Fibroblast of skin of abdomen (primary cell): ENCODE measurements at regions not wholly inside any gene's neighbourhood (a gene's known extent, or its start where the extent isn't known, plus 50 kb on each side); places are given as distances from the start of the nearest gene placed in this dataset.

Experiments used
- DNase-seq: peaks from one replicate; pipeline ENCODE4 v3.0.0-alpha.2; 2013

DNA sequence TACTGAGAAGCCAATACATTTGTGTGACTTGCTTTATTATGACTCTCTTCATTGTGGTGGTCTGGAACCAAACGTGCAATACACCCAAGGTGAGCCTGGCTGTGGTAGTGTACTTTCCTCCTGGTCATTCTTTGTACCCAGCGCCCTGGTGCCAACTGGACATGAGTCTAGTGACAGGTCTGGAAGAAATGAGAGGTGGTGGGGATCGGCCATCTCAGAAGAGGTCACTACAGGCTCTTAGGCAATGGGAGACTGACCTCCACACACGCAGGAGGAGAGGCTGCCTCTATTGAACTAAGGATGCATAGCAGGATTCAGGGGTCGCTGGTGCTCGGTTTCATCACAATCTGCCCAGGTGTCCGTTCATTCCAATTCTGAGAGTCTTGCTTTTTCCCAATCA lies 56.4 kb upstream of the RTL6 start:
- no peak for DNase-seq

DNA sequence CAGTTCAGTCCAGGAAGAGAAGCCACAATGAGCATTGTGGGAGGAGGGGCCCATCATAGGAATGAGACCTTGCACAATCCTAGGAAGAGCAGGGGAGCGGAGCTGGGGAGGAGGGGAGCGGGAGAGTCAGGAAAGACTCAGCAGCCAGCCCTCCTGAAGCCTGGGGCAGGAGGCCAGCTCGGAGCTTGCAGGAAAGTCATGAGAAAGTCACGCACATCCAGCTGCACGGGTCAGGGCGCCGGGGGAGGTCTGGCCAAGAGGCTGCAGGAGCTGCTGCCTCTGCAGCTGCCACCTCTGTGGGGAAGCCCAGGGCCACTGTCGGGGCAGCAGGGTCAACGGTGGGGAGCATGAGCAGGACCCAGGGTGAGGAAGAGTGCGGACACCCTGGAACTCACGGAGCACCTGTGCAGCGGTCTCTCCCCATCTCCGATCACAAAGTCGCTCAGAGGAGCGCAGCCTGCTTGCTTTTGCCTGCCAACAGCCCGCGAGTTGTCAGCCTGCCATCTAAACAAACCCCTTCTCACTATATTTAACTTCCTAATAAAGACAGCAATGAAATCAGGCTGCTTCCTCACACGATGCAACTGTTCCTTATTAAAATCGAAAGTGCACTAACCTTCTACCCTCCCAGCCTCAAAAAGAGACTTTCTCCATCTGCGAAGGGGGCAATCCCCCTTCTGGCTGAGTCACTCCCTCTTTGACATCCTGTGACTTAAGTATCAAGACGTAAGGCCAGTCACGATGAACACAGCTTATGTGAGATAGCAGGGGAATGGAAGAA lies 52.9 kb upstream of the RTL6 start:
- peak; percentile 96 for DNase-seq

- no peak for DNase-seq
These were observed 51.7 kb upstream of the RTL6 start for GRCh38 chr22:44549701-44550100.

DNA sequence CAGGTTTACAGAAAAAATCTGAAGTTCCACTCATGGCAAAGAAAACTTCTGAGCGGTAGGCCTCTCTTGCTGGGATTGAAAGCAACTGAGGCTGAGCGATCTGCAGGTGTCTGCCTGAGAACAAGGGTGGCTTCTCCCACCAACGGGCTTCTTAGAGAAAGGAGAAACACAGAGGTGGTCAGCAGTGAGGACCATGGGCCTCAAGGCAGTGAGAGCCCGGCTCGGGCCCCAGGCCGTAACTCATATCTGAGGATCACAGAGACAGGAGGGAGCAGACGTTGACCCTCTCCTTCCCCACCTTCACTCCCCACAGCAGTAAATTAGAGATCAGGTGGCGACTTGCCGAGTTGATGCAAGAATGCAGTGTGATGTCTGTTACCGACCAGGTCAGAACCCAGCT lies 50.9 kb upstream of the RTL6 start:
- no peak for DNase-seq
